IMR-90 (cell line): ENCODE measurements at regions not wholly inside any gene's neighbourhood (a gene's known extent, or its start where the extent isn't known, plus 50 kb on each side); places are given as distances from the start of the nearest gene placed in this dataset.

Experiments used
- CHD1 ChIP-seq: IDR thresholded peaks from 2 replicates; pipeline ENCODE4 v1.6.1; 2012; ENCODE audit warnings: low read depth, low read length, improper control_type of control experiment
- FOS ChIP-seq: fragments of 150-350 bp; IDR thresholded peaks from 2 replicates; pipeline ENCODE4 v1.6.1; 2016; ENCODE audit warnings: low read depth, low read length
- POLR2A ChIP-seq: IDR thresholded peaks from 2 replicates; pipeline ENCODE4 v1.6.1; 2012; ENCODE audit warnings: mild to moderate bottlenecking, low read depth, low read length
- RCOR1 ChIP-seq: IDR thresholded peaks from 2 replicates; pipeline ENCODE4 v1.6.1; 2012; ENCODE audit warnings: mild to moderate bottlenecking, low read length, improper control_type of control experiment; ENCODE audit not compliant: insufficient replicate concordance
- RFX5 ChIP-seq: IDR thresholded peaks from 2 replicates; pipeline ENCODE4 v1.8.0; 2012; ENCODE audit warnings: low read depth, mild to moderate bottlenecking, low read length, moderate library complexity
- TF ChIP-seq, protein P1 (sequence below): conservative IDR thresholded peaks from 2 replicates; pipeline ENCODE4 v1.5.1; 2012; ENCODE audit warnings: mild to moderate bottlenecking, low read depth, low read length, improper control_type of control experiment
- TF ChIP-seq, protein P2 (sequence below): fragments of 150-350 bp; IDR thresholded peaks from 2 replicates; pipeline ENCODE4 v1.6.1; 2016; ENCODE audit warnings: low read depth, mild to moderate bottlenecking, low read length, moderate library complexity, borderline replicate concordance

GRCh38 chr4:104272966-104273365 is 221.7 kb downstream of the CXXC4 start:
- TF ChIP-seq, protein P1, sequence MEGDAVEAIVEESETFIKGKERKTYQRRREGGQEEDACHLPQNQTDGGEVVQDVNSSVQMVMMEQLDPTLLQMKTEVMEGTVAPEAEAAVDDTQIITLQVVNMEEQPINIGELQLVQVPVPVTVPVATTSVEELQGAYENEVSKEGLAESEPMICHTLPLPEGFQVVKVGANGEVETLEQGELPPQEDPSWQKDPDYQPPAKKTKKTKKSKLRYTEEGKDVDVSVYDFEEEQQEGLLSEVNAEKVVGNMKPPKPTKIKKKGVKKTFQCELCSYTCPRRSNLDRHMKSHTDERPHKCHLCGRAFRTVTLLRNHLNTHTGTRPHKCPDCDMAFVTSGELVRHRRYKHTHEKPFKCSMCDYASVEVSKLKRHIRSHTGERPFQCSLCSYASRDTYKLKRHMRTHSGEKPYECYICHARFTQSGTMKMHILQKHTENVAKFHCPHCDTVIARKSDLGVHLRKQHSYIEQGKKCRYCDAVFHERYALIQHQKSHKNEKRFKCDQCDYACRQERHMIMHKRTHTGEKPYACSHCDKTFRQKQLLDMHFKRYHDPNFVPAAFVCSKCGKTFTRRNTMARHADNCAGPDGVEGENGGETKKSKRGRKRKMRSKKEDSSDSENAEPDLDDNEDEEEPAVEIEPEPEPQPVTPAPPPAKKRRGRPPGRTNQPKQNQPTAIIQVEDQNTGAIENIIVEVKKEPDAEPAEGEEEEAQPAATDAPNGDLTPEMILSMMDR, result no peak
- TF ChIP-seq FOS (no peak), POLR2A (no peak), CHD1 (no peak), RCOR1 (no peak), RFX5 (no peak)
- TF ChIP-seq, protein P2, sequence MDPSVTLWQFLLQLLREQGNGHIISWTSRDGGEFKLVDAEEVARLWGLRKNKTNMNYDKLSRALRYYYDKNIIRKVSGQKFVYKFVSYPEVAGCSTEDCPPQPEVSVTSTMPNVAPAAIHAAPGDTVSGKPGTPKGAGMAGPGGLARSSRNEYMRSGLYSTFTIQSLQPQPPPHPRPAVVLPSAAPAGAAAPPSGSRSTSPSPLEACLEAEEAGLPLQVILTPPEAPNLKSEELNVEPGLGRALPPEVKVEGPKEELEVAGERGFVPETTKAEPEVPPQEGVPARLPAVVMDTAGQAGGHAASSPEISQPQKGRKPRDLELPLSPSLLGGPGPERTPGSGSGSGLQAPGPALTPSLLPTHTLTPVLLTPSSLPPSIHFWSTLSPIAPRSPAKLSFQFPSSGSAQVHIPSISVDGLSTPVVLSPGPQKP, result no peak
